Stomach (tissue), 8 donors: ENCODE measurements at regions not wholly inside any gene's neighbourhood (a gene's known extent, or its start where the extent isn't known, plus 50 kb on each side); places are given as distances from the start of the nearest gene placed in this dataset.
A peak's percentile ranks its signal among the peaks of the same experiment; 100 is the strongest.

ENCODE experiments used
- DNase-seq, 2 donors: peaks; one replicate each; pipeline versions ENCODE4 v3.0.0 to v3.0.0-alpha.2; 2013 to 2019
- H3K27ac ChIP-seq, 5 donors: fragments of 200-600 bp in 4 of 5; sonication (generic) in 4 of 5; one replicate each; pipeline ENCODE4 v1.5.1; 2013 to 2019; ENCODE audit warnings: mild to moderate bottlenecking in 1 of 5, moderate library complexity in 1 of 5
- H3K27me3 ChIP-seq, 3 donors: fragments of 200-600 bp; sonication (generic); one replicate each; pipeline ENCODE4 v1.5.1; 2017 to 2019; ENCODE audit warnings: mixed run types in 1 of 3
- H3K36me3 ChIP-seq, 4 donors: fragments of 200-600 bp; sonication (generic); 1 replicate in 3 of 4; 2 replicates in 1 of 4; pipeline ENCODE4 v1.5.1; 2016 to 2019
- H3K4me1 ChIP-seq, 4 donors: fragments of 200-600 bp; sonication (generic); one replicate each; pipeline ENCODE4 v1.5.1; 2016 to 2019
- H3K4me3 ChIP-seq, 4 donors: fragments of 200-600 bp; sonication (generic) in 3 of 4; one replicate each; pipeline ENCODE4 v1.5.1; 2016 to 2019; ENCODE audit warnings: mild to moderate bottlenecking in 1 of 4
- H3K9me3 ChIP-seq, 4 donors: fragments of 200-600 bp; sonication (generic); one replicate each; pipeline ENCODE4 v1.5.1; 2016 to 2019
- EP300 ChIP-seq: sonication (generic); formaldehyde crosslinking; IDR thresholded peaks from one replicate; pipeline ENCODE4 v1.6.1; 2017; ENCODE audit warnings: antibody characterized with exemption
- POLR2A ChIP-seq, 4 donors: fragments of 450-650 bp; IDR thresholded peaks; one replicate each; pipeline ENCODE4 v1.6.1; 2016; ENCODE audit warnings: antibody characterized with exemption in 4 of 4, control low read depth in 2 of 4, mild to moderate bottlenecking in 1 of 4, moderate library complexity in 1 of 4
- POLR2AphosphoS5 ChIP-seq, 3 donors: sonication (generic); formaldehyde crosslinking; IDR thresholded peaks; one replicate each; pipeline ENCODE4 v1.6.1; 2016; ENCODE audit warnings: antibody characterized with exemption in 3 of 3
- WGBS, 5 donors: extraction: QIAGEN DNeasy Blood & Tissue Kit in 3 of 5; methylation state at CpG; one replicate each; pipeline versions ENCODE4 v1.1.5 to v1.1.7; 2013 to 2018; 5-methylcytosine and 5-hydroxymethylcytosine counted together
- intact Hi-C: fragments of 100-400 bp; cut with DNase I; formaldehyde crosslinking; loops from one replicate; pipeline ENCODE4 v1.15.1; 2023; ENCODE audit warnings: low total_unique reads
- TF ChIP-seq, protein P1 (sequence below), 7 experiments: fragments of 450-650 bp in 4 of 7; fragments of 200-600 bp in 3 of 7; sonication (generic) in 3 of 7; IDR thresholded peaks; one replicate each; pipeline ENCODE4 v1.5.1; 2016 to 2019; ENCODE audit warnings: antibody characterized with exemption in 7 of 7, control low read depth in 2 of 7, mild to moderate bottlenecking in 1 of 7
- donor health status: healthy with polysubstance abuse.
- donor health status: Bipolar disorder and iron deficiency.
- donor health status: healthy.

- H3K27me3 ChIP-seq, result peaks cover 0 to 40% (median 9%) of the 10 kb centered on the region in 3 donors
- 29 to 38% (median 33%) methylated on average over 10 of the region's 10 CpGs for whole genome bisulfite sequencing, 5 donors
- intact Hi-C loops, result no loop called here
- peak in 1 of 2 donors; percentile 62 for DNase-seq
- H3K9me3 ChIP-seq, result peaks cover 0 to 11% (median 0%) of the 10 kb centered on the region in 4 donors
- no peaks in the 10 kb centered on the region for H3K4me1 ChIP-seq
- H3K36me3 ChIP-seq, result no peaks in the 10 kb centered on the region
- no peak overlapping the region for H3K27ac ChIP-seq
- no peak overlapping the region for H3K4me3 ChIP-seq
- TF ChIP-seq POLR2A (IDR thresholded peaks at IDR 0.05), result no peak
- TF ChIP-seq, protein P1, sequence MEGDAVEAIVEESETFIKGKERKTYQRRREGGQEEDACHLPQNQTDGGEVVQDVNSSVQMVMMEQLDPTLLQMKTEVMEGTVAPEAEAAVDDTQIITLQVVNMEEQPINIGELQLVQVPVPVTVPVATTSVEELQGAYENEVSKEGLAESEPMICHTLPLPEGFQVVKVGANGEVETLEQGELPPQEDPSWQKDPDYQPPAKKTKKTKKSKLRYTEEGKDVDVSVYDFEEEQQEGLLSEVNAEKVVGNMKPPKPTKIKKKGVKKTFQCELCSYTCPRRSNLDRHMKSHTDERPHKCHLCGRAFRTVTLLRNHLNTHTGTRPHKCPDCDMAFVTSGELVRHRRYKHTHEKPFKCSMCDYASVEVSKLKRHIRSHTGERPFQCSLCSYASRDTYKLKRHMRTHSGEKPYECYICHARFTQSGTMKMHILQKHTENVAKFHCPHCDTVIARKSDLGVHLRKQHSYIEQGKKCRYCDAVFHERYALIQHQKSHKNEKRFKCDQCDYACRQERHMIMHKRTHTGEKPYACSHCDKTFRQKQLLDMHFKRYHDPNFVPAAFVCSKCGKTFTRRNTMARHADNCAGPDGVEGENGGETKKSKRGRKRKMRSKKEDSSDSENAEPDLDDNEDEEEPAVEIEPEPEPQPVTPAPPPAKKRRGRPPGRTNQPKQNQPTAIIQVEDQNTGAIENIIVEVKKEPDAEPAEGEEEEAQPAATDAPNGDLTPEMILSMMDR (IDR thresholded peaks at IDR 0.05), result peak in 1 of 7 experiments; percentile 6
These were observed 66.0 kb upstream of the PHOX2B start for GRCh38 chr4:41814565-41814964.

GRCh38 chr4:41806807-41807206, 58.3 kb upstream of the PHOX2B start:
- H3K27ac ChIP-seq, result no peak overlapping the region
- no peak for TF ChIP-seq EP300
- TF ChIP-seq POLR2A (IDR thresholded peaks at IDR 0.05), result no peak
- TF ChIP-seq, protein P1 (IDR thresholded peaks at IDR 0.05), result no peak
- TF ChIP-seq POLR2AphosphoS5 (IDR thresholded peaks at IDR 0.05), result no peak
- WGBS, 5 donors, result 68 to 87% (median 79%) methylated on average over 3 of the region's 3 CpGs

GRCh38 chr4:41802590-41802989, 54.1 kb upstream of the PHOX2B start:
- Histone ChIP-seq H3K36me3 (no peaks in the 10 kb centered on the region), H3K4me3 (no peak overlapping the region), H3K27ac (no peak overlapping the region), H3K9me3 (no peaks in the 10 kb centered on the region), H3K27me3 (peaks cover 0 to 11% (median 0%) of the 10 kb centered on the region in 3 donors), H3K4me1 (no peaks in the 10 kb centered on the region)
- WGBS, 5 donors, result 80 to 86% (median 86%) methylated on average over 3 of the region's 3 CpGs
- no peak for DNase-seq
- TF ChIP-seq EP300 (no peak), POLR2A (IDR thresholded peaks at IDR 0.05) (no peak)
- TF ChIP-seq, protein P1 (IDR thresholded peaks at IDR 0.05), result no peak
- intact Hi-C loops, result no loop called here

More at GRCh38 chr4:41806807-41807206, 58.3 kb upstream of the PHOX2B start:
- H3K27me3 ChIP-seq, result peaks cover 0 to 4% (median 0%) of the 10 kb centered on the region in 3 donors
- no peaks in the 10 kb centered on the region for H3K36me3 ChIP-seq
- no peak for DNase-seq
- H3K9me3 ChIP-seq, result no peaks in the 10 kb centered on the region
- no peaks in the 10 kb centered on the region for H3K4me1 ChIP-seq
- no peak overlapping the region for H3K4me3 ChIP-seq
- intact Hi-C loops, result no loop called here

DNA sequence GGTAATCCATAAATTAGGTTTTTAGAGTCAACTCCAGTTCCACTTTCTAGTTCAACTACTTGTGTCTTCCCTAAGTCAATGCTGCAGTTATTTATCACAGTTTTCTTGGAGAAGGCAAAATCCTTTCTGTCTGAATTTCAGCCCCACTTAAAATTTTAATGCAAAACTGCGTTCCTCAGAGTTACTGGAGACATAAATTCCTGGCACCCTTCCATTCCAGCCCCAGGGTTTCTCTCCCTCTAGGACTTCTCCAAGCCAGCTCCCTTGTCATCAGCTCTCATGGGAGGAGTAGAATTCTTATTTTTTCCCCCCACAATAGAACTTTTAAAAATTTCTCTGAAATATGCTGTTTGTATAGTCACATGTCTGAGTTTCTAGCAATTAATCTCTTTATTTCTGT, 50.6 kb upstream of the PHOX2B start:
- TF ChIP-seq, protein P1 (IDR thresholded peaks at IDR 0.05), result no peak
- TF ChIP-seq POLR2A (IDR thresholded peaks at IDR 0.05) (no peak), POLR2AphosphoS5 (IDR thresholded peaks at IDR 0.05) (no peak), EP300 (no peak)
- Histone ChIP-seq H3K36me3 (no peaks in the 10 kb centered on the region), H3K4me3 (no peak overlapping the region), H3K4me1 (peaks cover 0 to 7% (median 0%) of the 10 kb centered on the region in 4 donors), H3K27me3 (peaks cover 0 to 19% (median 5%) of the 10 kb centered on the region in 3 donors), H3K27ac (no peak overlapping the region), H3K9me3 (no peaks in the 10 kb centered on the region)
- intact Hi-C loops, result no loop called here
- 48 to 84% (median 71%) methylated on average over 1 of the region's 1 CpG for WGBS, 5 donors
- peak in 1 of 2 donors; percentile 65 for DNase-seq
